Uterus (tissue), 3 donors: ENCODE measurements at regions not wholly inside any gene's neighbourhood (a gene's known extent, or its start where the extent isn't known, plus 50 kb on each side); places are given as distances from the start of the nearest gene placed in this dataset.

Experiments used
- DNase-seq, 2 donors: peaks; one replicate each; pipeline ENCODE4 v3.0.0-alpha.2; 2019 to 2020
- H3K27ac ChIP-seq, 2 donors: fragments of 200-600 bp; sonication (generic); 1 replicate in 1 of 2; 2 replicates in 1 of 2; pipeline ENCODE4 v1.5.1; 2016 to 2018
- H3K27me3 ChIP-seq, 2 donors: fragments of 200-600 bp; sonication (generic); one replicate each; pipeline ENCODE4 v1.5.1; 2018 to 2019; ENCODE audit warnings: control low read depth in 1 of 2
- H3K36me3 ChIP-seq, 2 donors: fragments of 200-600 bp; sonication (generic); one replicate each; pipeline ENCODE4 v1.5.1; 2019; ENCODE audit warnings: control low read depth in 1 of 2
- H3K4me1 ChIP-seq, 2 donors: fragments of 200-600 bp; sonication (generic); one replicate each; pipeline ENCODE4 v1.5.1; 2018 to 2019; ENCODE audit warnings: control low read depth in 1 of 2
- H3K4me3 ChIP-seq, 2 donors: fragments of 200-600 bp; sonication (generic); 1 replicate in 1 of 2; 2 replicates in 1 of 2; pipeline ENCODE4 v1.5.1; 2018 to 2019; ENCODE audit warnings: mild to moderate bottlenecking in 1 of 2
- H3K9me3 ChIP-seq, 2 donors: fragments of 200-600 bp; sonication (generic); one replicate each; pipeline ENCODE4 v1.5.1; 2019; ENCODE audit warnings: control low read depth in 1 of 2
- CTCF ChIP-seq, 4 experiments: fragments of 200-600 bp in 2 of 4; fragments of 450-650 bp in 2 of 4; sonication (generic) in 2 of 4; IDR thresholded peaks; one replicate each; pipeline ENCODE4 v1.5.1; 2016 to 2019; ENCODE audit warnings: antibody characterized with exemption in 4 of 4, mild to moderate bottlenecking in 2 of 4, moderate library complexity in 1 of 4
- POLR2A ChIP-seq, 2 donors: fragments of 450-650 bp; IDR thresholded peaks; one replicate each; pipeline ENCODE4 v1.6.1; 2016; ENCODE audit warnings: antibody characterized with exemption in 2 of 2, mild to moderate bottlenecking in 1 of 2, moderate library complexity in 1 of 2
- intact Hi-C: fragments of 100-400 bp; cut with DNase I; formaldehyde crosslinking; loops from one replicate; pipeline ENCODE4 v1.15.1; 2023; ENCODE audit warnings: low total_unique reads
- donor health status: DM: yes; HTN: yes; CAD: no.

GRCh38 chrX:14420841-14421240 lies 108.5 kb upstream of the GLRA2 start:
- DNase-seq: no peak
- Histone ChIP-seq H3K27ac (no peak overlapping the region), H3K27me3 (no peaks in the 10 kb centered on the region), H3K36me3 (no peaks in the 10 kb centered on the region), H3K4me1 (no peaks in the 10 kb centered on the region), H3K9me3 (no peaks in the 10 kb centered on the region), H3K4me3 (no peak overlapping the region)
- TF ChIP-seq POLR2A (IDR thresholded peaks at IDR 0.05) (no peak), CTCF (IDR thresholded peaks at IDR 0.05) (no peak)
- intact Hi-C loops: no loop called here

GRCh38 chrX:14412686-14413085 lies 116.7 kb upstream of the GLRA2 start:
- intact Hi-C loops: no loop called here
- Histone ChIP-seq H3K4me1 (no peaks in the 10 kb centered on the region), H3K27ac (no peak overlapping the region), H3K27me3 (no peaks in the 10 kb centered on the region), H3K4me3 (no peak overlapping the region), H3K36me3 (no peaks in the 10 kb centered on the region), H3K9me3 (no peaks in the 10 kb centered on the region)
- no peak for TF ChIP-seq POLR2A (IDR thresholded peaks at IDR 0.05)
- no peak for TF ChIP-seq CTCF (IDR thresholded peaks at IDR 0.05)
- no peak for DNase-seq

DNA sequence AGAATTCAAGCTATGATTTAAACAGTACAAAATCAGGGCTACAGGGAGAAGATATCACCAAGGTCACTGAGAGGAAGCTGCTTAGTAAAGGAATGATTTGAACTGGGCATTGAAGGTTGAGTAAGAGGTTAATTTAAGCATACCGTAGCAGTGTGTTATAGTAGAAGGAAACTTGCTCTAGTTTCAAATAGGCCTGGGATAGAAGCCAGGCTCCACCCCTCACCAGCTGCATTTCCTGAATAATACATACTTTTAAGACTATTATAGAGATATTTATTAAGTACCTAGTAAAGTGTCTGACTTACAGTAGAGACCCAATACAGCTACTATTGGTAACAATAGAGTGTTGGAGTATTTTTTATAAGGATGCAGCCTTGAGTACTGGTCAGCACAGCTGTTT lies 118.0 kb upstream of the GLRA2 start:
- TF ChIP-seq CTCF (IDR thresholded peaks at IDR 0.05) (no peak), POLR2A (IDR thresholded peaks at IDR 0.05) (no peak)
- no peak for DNase-seq
- Histone ChIP-seq H3K4me3 (no peak overlapping the region), H3K9me3 (no peaks in the 10 kb centered on the region), H3K4me1 (no peaks in the 10 kb centered on the region), H3K27ac (no peak overlapping the region), H3K36me3 (no peaks in the 10 kb centered on the region), H3K27me3 (no peaks in the 10 kb centered on the region)
- intact Hi-C loops: no loop called here

- DNase-seq: no peak
- Histone ChIP-seq H3K27ac (no peak overlapping the region), H3K36me3 (no peaks in the 10 kb centered on the region), H3K9me3 (no peaks in the 10 kb centered on the region), H3K4me3 (no peak overlapping the region), H3K27me3 (no peaks in the 10 kb centered on the region), H3K4me1 (no peaks in the 10 kb centered on the region)
- no peak for TF ChIP-seq POLR2A (IDR thresholded peaks at IDR 0.05)
- no peak for TF ChIP-seq CTCF (IDR thresholded peaks at IDR 0.05)
- intact Hi-C loops: no loop called here
Observed at GRCh38 chrX:14409341-14409740, 120.0 kb upstream of the GLRA2 start.

- Histone ChIP-seq H3K27me3 (no peaks in the 10 kb centered on the region), H3K36me3 (no peaks in the 10 kb centered on the region), H3K4me1 (no peaks in the 10 kb centered on the region), H3K9me3 (no peaks in the 10 kb centered on the region), H3K27ac (no peak overlapping the region), H3K4me3 (no peak overlapping the region)
- no peak for DNase-seq
- TF ChIP-seq CTCF (IDR thresholded peaks at IDR 0.05): no peak
- intact Hi-C loops: no loop called here
Observed at GRCh38 chrX:14406225-14406624, 123.1 kb upstream of the GLRA2 start.
